ENCODE measurements at regions not wholly inside any gene's neighbourhood (a gene's known extent, or its start where the extent isn't known, plus 50 kb on each side); places are given as distances from the start of the nearest gene placed in this dataset.

GRCh38 chr14:94875256-94875655 lies 105.3 kb upstream of the GSC start:
- Histone ChIP-seq H3K9me3 (ENCODE audit: insufficient read depth, low read depth, low read length) (no peaks in the 10 kb centered on the region), H3K27me3 (ENCODE audit: insufficient read depth, low read length) (no peaks in the 10 kb centered on the region), H3K9ac (ENCODE audit: low read depth, low read length) (no peak overlapping the region), H3K36me3 (ENCODE audit: insufficient read depth, low read depth, low read length) (no peaks in the 10 kb centered on the region), H3K27ac (ENCODE audit: low read length) (no peak overlapping the region), H3K4me3 (ENCODE audit: low read length) (no peak overlapping the region), H3K4me1 (ENCODE audit: insufficient read depth, low read length) (no peaks in the 10 kb centered on the region)

- Histone ChIP-seq H3K4me1 (ENCODE audit: insufficient read depth, low read length) (peaks cover 7% of the 10 kb centered on the region), H3K36me3 (ENCODE audit: insufficient read depth, low read depth, low read length) (no peaks in the 10 kb centered on the region), H3K9me3 (ENCODE audit: insufficient read depth, low read depth, low read length) (no peaks in the 10 kb centered on the region), H3K27me3 (ENCODE audit: insufficient read depth, low read length) (no peaks in the 10 kb centered on the region), H3K27ac (ENCODE audit: low read length) (no peak overlapping the region), H3K9ac (ENCODE audit: low read depth, low read length) (no peak overlapping the region), H3K4me3 (ENCODE audit: low read length) (no peak overlapping the region)
Observed at GRCh38 chr14:94868772-94869072, 98.8 kb upstream of the GSC start.

GRCh38 chr14:94867946-94868771 lies 98.2 kb upstream of the GSC start:
- no peak overlapping the region for H3K9ac ChIP-seq (ENCODE audit: low read depth, low read length)

GRCh38 chr14:94867209-94867608 lies 97.3 kb upstream of the GSC start:
- Histone ChIP-seq H3K9me3 (ENCODE audit: insufficient read depth, low read depth, low read length) (no peaks in the 10 kb centered on the region), H3K4me1 (ENCODE audit: insufficient read depth, low read length) (peaks cover 7% of the 10 kb centered on the region), H3K27ac (ENCODE audit: low read length) (no peak overlapping the region), H3K27me3 (ENCODE audit: insufficient read depth, low read length) (no peaks in the 10 kb centered on the region), H3K36me3 (ENCODE audit: insufficient read depth, low read depth, low read length) (no peaks in the 10 kb centered on the region), H3K4me3 (ENCODE audit: low read length) (no peak overlapping the region), H3K9ac (ENCODE audit: low read depth, low read length) (no peak overlapping the region)

More at GRCh38 chr14:94867946-94868771, 98.2 kb upstream of the GSC start:
- Histone ChIP-seq H3K36me3 (ENCODE audit: insufficient read depth, low read depth, low read length) (no peaks in the 10 kb centered on the region), H3K27ac (ENCODE audit: low read length) (no peak overlapping the region), H3K27me3 (ENCODE audit: insufficient read depth, low read length) (no peaks in the 10 kb centered on the region), H3K4me3 (ENCODE audit: low read length) (no peak overlapping the region), H3K9me3 (ENCODE audit: insufficient read depth, low read depth, low read length) (no peaks in the 10 kb centered on the region), H3K4me1 (ENCODE audit: insufficient read depth, low read length) (peaks cover 7% of the 10 kb centered on the region)

GRCh38 chr14:94864387-94865195 lies 94.7 kb upstream of the GSC start:
- Histone ChIP-seq H3K27ac (ENCODE audit: low read length) (no peak overlapping the region), H3K4me1 (ENCODE audit: insufficient read depth, low read length) (peaks cover 7% of the 10 kb centered on the region), H3K9ac (ENCODE audit: low read depth, low read length) (no peak overlapping the region), H3K36me3 (ENCODE audit: insufficient read depth, low read depth, low read length) (no peaks in the 10 kb centered on the region), H3K4me3 (ENCODE audit: low read length) (no peak overlapping the region), H3K27me3 (ENCODE audit: insufficient read depth, low read length) (no peaks in the 10 kb centered on the region), H3K9me3 (ENCODE audit: insufficient read depth, low read depth, low read length) (no peaks in the 10 kb centered on the region)

- Histone ChIP-seq H3K36me3 (ENCODE audit: insufficient read depth, low read depth, low read length) (no peaks in the 10 kb centered on the region), H3K27ac (ENCODE audit: low read length) (no peak overlapping the region), H3K9ac (ENCODE audit: low read depth, low read length) (no peak overlapping the region), H3K4me3 (ENCODE audit: low read length) (no peak overlapping the region), H3K9me3 (ENCODE audit: insufficient read depth, low read depth, low read length) (no peaks in the 10 kb centered on the region), H3K4me1 (ENCODE audit: insufficient read depth, low read length) (peaks cover 4% of the 10 kb centered on the region), H3K27me3 (ENCODE audit: insufficient read depth, low read length) (no peaks in the 10 kb centered on the region)
Observed at GRCh38 chr14:94863366-94863765, 93.5 kb upstream of the GSC start.

GRCh38 chr14:94857950-94858349 lies 88.0 kb upstream of the GSC start:
- Histone ChIP-seq H3K9me3 (ENCODE audit: insufficient read depth, low read depth, low read length) (peaks cover 8% of the 10 kb centered on the region; the same call in 1 of the 2 replicates), H3K27ac (ENCODE audit: low read length) (no peak overlapping the region), H3K36me3 (ENCODE audit: insufficient read depth, low read depth, low read length) (no peaks in the 10 kb centered on the region), H3K27me3 (ENCODE audit: insufficient read depth, low read length) (no peaks in the 10 kb centered on the region), H3K4me3 (ENCODE audit: low read length) (no peak overlapping the region), H3K4me1 (ENCODE audit: insufficient read depth, low read length) (no peaks in the 10 kb centered on the region), H3K9ac (ENCODE audit: low read depth, low read length) (no peak overlapping the region)

GRCh38 chr14:94853920-94854319 lies 84.0 kb upstream of the GSC start:
- Histone ChIP-seq H3K4me1 (ENCODE audit: insufficient read depth, low read length) (no peaks in the 10 kb centered on the region), H3K9ac (ENCODE audit: low read depth, low read length) (no peak overlapping the region), H3K4me3 (ENCODE audit: low read length) (no peak overlapping the region), H3K27me3 (ENCODE audit: insufficient read depth, low read length) (no peaks in the 10 kb centered on the region), H3K27ac (ENCODE audit: low read length) (no peak overlapping the region), H3K9me3 (ENCODE audit: insufficient read depth, low read depth, low read length) (peaks cover 8% of the 10 kb centered on the region; the same call in 1 of the 2 replicates), H3K36me3 (ENCODE audit: insufficient read depth, low read depth, low read length) (no peaks in the 10 kb centered on the region)

GRCh38 chr14:94850309-94851211 lies 80.6 kb upstream of the GSC start:
- Histone ChIP-seq H3K36me3 (ENCODE audit: insufficient read depth, low read depth, low read length) (no peaks in the 10 kb centered on the region), H3K4me3 (ENCODE audit: low read length) (no peak overlapping the region), H3K9ac (ENCODE audit: low read depth, low read length) (no peak overlapping the region)

GRCh38 chr14:94844593-94845152 lies 74.8 kb upstream of the GSC start:
- no peaks in the 10 kb centered on the region for H3K9me3 ChIP-seq (ENCODE audit: insufficient read depth, low read depth, low read length)
- no peaks in the 10 kb centered on the region for H3K36me3 ChIP-seq (ENCODE audit: insufficient read depth, low read depth, low read length)
- no peaks in the 10 kb centered on the region for H3K4me1 ChIP-seq (ENCODE audit: insufficient read depth, low read length)
- no peaks in the 10 kb centered on the region for H3K27me3 ChIP-seq (ENCODE audit: insufficient read depth, low read length)
- no peak overlapping the region for H3K4me3 ChIP-seq (ENCODE audit: low read length)
- no peak overlapping the region for H3K27ac ChIP-seq (ENCODE audit: low read length)
- no peak overlapping the region for H3K9ac ChIP-seq (ENCODE audit: low read depth, low read length)

More at GRCh38 chr14:94850309-94851211, 80.6 kb upstream of the GSC start:
- Histone ChIP-seq H3K9me3 (ENCODE audit: insufficient read depth, low read depth, low read length) (peaks cover 8% of the 10 kb centered on the region; the same call in 1 of the 2 replicates), H3K27ac (ENCODE audit: low read length) (no peak overlapping the region), H3K4me1 (ENCODE audit: insufficient read depth, low read length) (no peaks in the 10 kb centered on the region), H3K27me3 (ENCODE audit: insufficient read depth, low read length) (no peaks in the 10 kb centered on the region)

GRCh38 chr14:94840467-94840866 lies 70.6 kb upstream of the GSC start:
- no peak overlapping the region for H3K9ac ChIP-seq (ENCODE audit: low read depth, low read length)
- no peak overlapping the region for H3K4me3 ChIP-seq (ENCODE audit: low read length)
- no peaks in the 10 kb centered on the region for H3K27me3 ChIP-seq (ENCODE audit: insufficient read depth, low read length)
- H3K9me3 ChIP-seq (ENCODE audit: insufficient read depth, low read depth, low read length) = no peaks in the 10 kb centered on the region
- no peaks in the 10 kb centered on the region for H3K36me3 ChIP-seq (ENCODE audit: insufficient read depth, low read depth, low read length)
- no peaks in the 10 kb centered on the region for H3K4me1 ChIP-seq (ENCODE audit: insufficient read depth, low read length)
- no peak overlapping the region for H3K27ac ChIP-seq (ENCODE audit: low read length)

All from iPS-20b (cell line).